ENCODE measurements at regions not wholly inside any gene's neighbourhood (a gene's known extent, or its start where the extent isn't known, plus 50 kb on each side); places are given as distances from the start of the nearest gene placed in this dataset.
"Not testable (repeated sequence)": the region's sequence is repeated elsewhere in the genome, so short reads cannot be mapped to it uniquely, and the experiment has no call there.

- no peak for DNase-seq (ENCODE audit: low spot score)
Observed at GRCh38 chr16:5207001-5207523, 109.5 kb upstream of the EEF2KMT start.

GRCh38 chr16:5206331-5206990 is 108.9 kb upstream of the EEF2KMT start:
- DNase-seq (ENCODE audit: low spot score): no peak

- no peak for DNase-seq (ENCODE audit: low spot score)
Observed at GRCh38 chr16:5205361-5206040, 107.9 kb upstream of the EEF2KMT start.

GRCh38 chr16:5203675-5204074 is 106.1 kb upstream of the EEF2KMT start:
- not testable (repeated sequence) for DNase-seq (ENCODE audit: low spot score)

- DNase-seq (ENCODE audit: low spot score): no peak
Observed at GRCh38 chr16:5200123-5200522, 102.5 kb upstream of the EEF2KMT start.

GRCh38 chr16:5196204-5196603 is 98.6 kb upstream of the EEF2KMT start:
- DNase-seq (ENCODE audit: low spot score): no peak

GRCh38 chr16:5193861-5194260 is 96.3 kb upstream of the EEF2KMT start:
- DNase-seq (ENCODE audit: low spot score): no peak

- no peak for DNase-seq (ENCODE audit: low spot score)
Observed at GRCh38 chr16:5188989-5189352, 91.4 kb upstream of the EEF2KMT start.

GRCh38 chr16:5188318-5188988 is 90.9 kb upstream of the EEF2KMT start:
- no peak for DNase-seq (ENCODE audit: low spot score)

- no peak for DNase-seq (ENCODE audit: low spot score)
Observed at GRCh38 chr16:5187402-5187952, 89.9 kb upstream of the EEF2KMT start.

- no peak for DNase-seq (ENCODE audit: low spot score)
Observed at GRCh38 chr16:5186381-5186903, 88.8 kb upstream of the EEF2KMT start.

GRCh38 chr16:5176505-5176904 is 78.9 kb upstream of the EEF2KMT start:
- no peak for DNase-seq (ENCODE audit: low spot score)

GRCh38 chr16:5175266-5175665 is 77.7 kb upstream of the EEF2KMT start:
- DNase-seq (ENCODE audit: low spot score): no peak

GRCh38 chr16:5166486-5166885 is 68.9 kb upstream of the EEF2KMT start:
- DNase-seq (ENCODE audit: low spot score): no peak

GRCh38 chr16:5165429-5165828 is 67.8 kb upstream of the EEF2KMT start:
- not testable (repeated sequence) for DNase-seq (ENCODE audit: low spot score)

- not testable (repeated sequence) for DNase-seq (ENCODE audit: low spot score)
Observed at GRCh38 chr16:5162801-5163200, 65.2 kb upstream of the EEF2KMT start.

- not testable (repeated sequence) for DNase-seq (ENCODE audit: low spot score)
Observed at GRCh38 chr16:5161888-5162287, 64.3 kb upstream of the EEF2KMT start.

GRCh38 chr16:5160010-5160409 is 62.4 kb upstream of the EEF2KMT start:
- DNase-seq (ENCODE audit: low spot score): not testable (repeated sequence)

- not testable (repeated sequence) for DNase-seq (ENCODE audit: low spot score)
Observed at GRCh38 chr16:5159537-5159936, 61.9 kb upstream of the EEF2KMT start.

GRCh38 chr16:5158494-5158893 is 60.9 kb upstream of the EEF2KMT start:
- no peak for DNase-seq (ENCODE audit: low spot score)

- DNase-seq (ENCODE audit: low spot score): not testable (repeated sequence)
Observed at GRCh38 chr16:5156486-5156885, 58.9 kb upstream of the EEF2KMT start.

- DNase-seq (ENCODE audit: low spot score): not testable (repeated sequence)
Observed at GRCh38 chr16:5154006-5154405, 56.4 kb upstream of the EEF2KMT start.

Data from CD4-positive, alpha-beta T cell treated with Interleukin-15 for 4 hours (primary cell).